Neural cell (in vitro differentiated cells): ENCODE measurements at regions not wholly inside any gene's neighbourhood (a gene's known extent, or its start where the extent isn't known, plus 50 kb on each side); places are given as distances from the start of the nearest gene placed in this dataset.

Experiments used
- H2AFZ ChIP-seq: fragments of 200-600, 300-800 bp; sonication (generic), shearing (Covaris generic); 2 replicates; pipeline ENCODE4 v1.6.0; 2014; ENCODE audit warnings: low read depth, mild to moderate bottlenecking, antibody characterized with exemption, low read length, moderate library complexity
- H3F3A ChIP-seq: fragments of 200-600 bp; shearing (Covaris generic); 2 replicates; pipeline ENCODE4 v1.6.1; 2016; ENCODE audit warnings: mild to moderate bottlenecking, moderate library complexity, mixed read lengths, antibody characterized with exemption, low read length; ENCODE audit not compliant: insufficient read depth, poor library complexity, severe bottlenecking
- H3K27ac ChIP-seq: fragments of 200-600, 300-800 bp; sonication (generic), shearing (Covaris generic); 2 replicates; pipeline ENCODE4 v1.5.1; 2014; ENCODE audit warnings: mild to moderate bottlenecking, low read length, moderate library complexity
- H3K27me3 ChIP-seq: fragments of 300-800, 200-600 bp; sonication (generic), shearing (Covaris generic); 2 replicates; pipeline ENCODE4 v1.6.0; 2014; ENCODE audit warnings: mild to moderate bottlenecking, low read depth, low read length, moderate library complexity; ENCODE audit not compliant: insufficient read depth
- H3K36me3 ChIP-seq: fragments of 300-800, 200-600 bp; sonication (generic), shearing (Covaris generic); 2 replicates; pipeline ENCODE4 v1.5.1; 2014; ENCODE audit warnings: mild to moderate bottlenecking, antibody characterized with exemption, low read length, moderate library complexity; ENCODE audit not compliant: insufficient read depth
- H3K4me2 ChIP-seq: fragments of 300-800, 200-600 bp; sonication (generic), shearing (Covaris generic); 2 replicates; pipeline ENCODE4 v1.6.0; 2014; ENCODE audit warnings: mild to moderate bottlenecking, low read length
- H3K4me3 ChIP-seq: fragments of 300-800, 200-600 bp; sonication (generic), shearing (Covaris generic); 2 replicates; pipeline ENCODE4 v1.5.1; 2014; ENCODE audit warnings: mild to moderate bottlenecking, low read length, moderate library complexity
- H3K79me2 ChIP-seq: fragments of 200-600 bp; shearing (Covaris generic); replicated peaks from 2 replicates; pipeline ENCODE4 v1.6.0; 2014; ENCODE audit warnings: mild to moderate bottlenecking, low read length, moderate library complexity; ENCODE audit not compliant: insufficient read depth
- H3K9ac ChIP-seq: fragments of 300-800, 200-600 bp; sonication (generic), shearing (Covaris generic); 2 replicates; pipeline ENCODE4 v1.6.1; 2016; ENCODE audit warnings: mild to moderate bottlenecking, low read length, mixed read lengths
- H3K9me2 ChIP-seq: fragments of 200-600 bp; shearing (Covaris generic); 2 replicates; pipeline ENCODE4 v1.6.1; 2016; ENCODE audit warnings: mild to moderate bottlenecking, low read length, mixed read lengths; ENCODE audit not compliant: insufficient read depth
- H3K9me3 ChIP-seq: fragments of 200-600, 300-800 bp; sonication (generic), shearing (Covaris generic); 2 replicates; pipeline ENCODE4 v1.6.1; 2016; ENCODE audit warnings: mild to moderate bottlenecking, mixed run types, low read length, moderate library complexity, mixed read lengths
- H4K20me1 ChIP-seq: fragments of 200-600 bp; shearing (Covaris generic); 2 replicates; pipeline ENCODE4 v1.6.1; 2016; ENCODE audit warnings: mild to moderate bottlenecking, mixed run types; ENCODE audit not compliant: insufficient read depth
- CTCF ChIP-seq: fragments of 450-650 bp; IDR thresholded peaks from 2 replicates; pipeline ENCODE4 v1.5.1; 2014; ENCODE audit warnings: antibody characterized with exemption, mild to moderate bottlenecking, moderate library complexity; ENCODE audit not compliant: poor library complexity, severe bottlenecking
- EP300 ChIP-seq: fragments of 450-650 bp; conservative IDR thresholded peaks from 2 replicates; pipeline ENCODE4 v1.6.1; 2014; ENCODE audit warnings: antibody characterized with exemption, mild to moderate bottlenecking, moderate library complexity; ENCODE audit not compliant: poor library complexity, severe bottlenecking
- EZH2 ChIP-seq: fragments of 200-600, 300-800 bp; shearing (Covaris generic), sonication (generic); IDR thresholded peaks from 2 replicates; pipeline ENCODE4 v1.6.1; 2014; ENCODE audit warnings: antibody characterized with exemption, low read length, borderline replicate concordance, mild to moderate bottlenecking; ENCODE audit not compliant: insufficient read depth, poor library complexity, severe bottlenecking
- MXI1 ChIP-seq: fragments of 450-650 bp; conservative IDR thresholded peaks from 2 replicates; pipeline ENCODE4 v1.6.1; 2014; ENCODE audit warnings: antibody characterized with exemption, mild to moderate bottlenecking; ENCODE audit not compliant: poor library complexity, severe bottlenecking
- POLR2AphosphoS5 ChIP-seq: IDR thresholded peaks from 2 replicates; pipeline ENCODE4 v1.6.1; 2012
- RAD21 ChIP-seq: fragments of 450-650 bp; conservative IDR thresholded peaks from 2 replicates; pipeline ENCODE4 v1.6.1; 2014; ENCODE audit warnings: antibody characterized with exemption, mild to moderate bottlenecking, moderate library complexity
- REST ChIP-seq: IDR thresholded peaks from 2 replicates; pipeline ENCODE4 v1.6.1; 2012; ENCODE audit warnings: borderline replicate concordance
- SMC3 ChIP-seq: fragments of 450-650 bp; conservative IDR thresholded peaks from 2 replicates; pipeline ENCODE4 v1.6.1; 2014; ENCODE audit warnings: antibody characterized with exemption, mild to moderate bottlenecking, moderate library complexity; ENCODE audit not compliant: poor library complexity
- TAF1 ChIP-seq: IDR thresholded peaks from 2 replicates; pipeline ENCODE4 v1.6.1; 2012; ENCODE audit warnings: low read depth

- Histone ChIP-seq H4K20me1 (no peaks in the 10 kb centered on the region), H3K79me2 (no peaks in the 10 kb centered on the region), H3K9ac (no peak overlapping the region), H3K4me2 (no peak overlapping the region), H3K27me3 (no peaks in the 10 kb centered on the region), H3F3A (no peaks in the 10 kb centered on the region), H3K4me3 (no peak overlapping the region), H3K36me3 (no peaks in the 10 kb centered on the region), H3K27ac (no peak overlapping the region), H3K9me3 (no peaks in the 10 kb centered on the region), H3K9me2 (no peaks in the 10 kb centered on the region), H2AFZ (no peak overlapping the region)
- TF ChIP-seq TAF1 = no peak
- TF ChIP-seq REST = no peak
- TF ChIP-seq EP300 = no peak
- no peak for TF ChIP-seq EZH2
Measured at GRCh38 chr2:223522796-223523195, 79.4 kb downstream of the SCG2 start.

- Histone ChIP-seq H3K27me3 (no peaks in the 10 kb centered on the region), H3K27ac (no peak overlapping the region), H3K4me3 (no peak overlapping the region), H3K36me3 (no peaks in the 10 kb centered on the region), H3F3A (no peaks in the 10 kb centered on the region), H2AFZ (no peak overlapping the region), H3K9me2 (no peaks in the 10 kb centered on the region), H3K4me2 (no peak overlapping the region), H3K9me3 (no peaks in the 10 kb centered on the region), H3K79me2 (no peaks in the 10 kb centered on the region), H4K20me1 (no peaks in the 10 kb centered on the region), H3K9ac (no peak overlapping the region)
- TF ChIP-seq EP300 = no peak
- no peak for TF ChIP-seq REST
- TF ChIP-seq SMC3 = no peak
- TF ChIP-seq TAF1 = no peak
- TF ChIP-seq CTCF = no peak
- TF ChIP-seq RAD21 = no peak
- no peak for TF ChIP-seq POLR2AphosphoS5
- no peak for TF ChIP-seq MXI1
- no peak for TF ChIP-seq EZH2
Measured at GRCh38 chr2:223523551-223524001, 78.6 kb downstream of the SCG2 start.
